H1 (cell line): ENCODE measurements at regions not wholly inside any gene's neighbourhood (a gene's known extent, or its start where the extent isn't known, plus 50 kb on each side); places are given as distances from the start of the nearest gene placed in this dataset.

Source experiments
- CTCF ChIP-seq, 3 experiments: IDR thresholded peaks; 1 replicate in 2 of 3; 2 replicates in 1 of 3; pipeline versions ENCODE4 v1.5.1 to v1.6.1; 2011; ENCODE audit warnings: low read length in 3 of 3, mild to moderate bottlenecking in 3 of 3, inconsistent platforms in 2 of 3, low read depth in 1 of 3, moderate library complexity in 1 of 3; ENCODE audit not compliant: insufficient read depth in 1 of 3; ENCODE audit errors: control extremely low read depth in 1 of 3
- EGR1 ChIP-seq: IDR thresholded peaks from 2 replicates; pipeline ENCODE4 v1.6.1; 2011; ENCODE audit warnings: low read depth, low read length, borderline replicate concordance
- GABPA ChIP-seq: IDR thresholded peaks from 2 replicates; pipeline ENCODE4 v1.6.1; 2011; ENCODE audit warnings: mild to moderate bottlenecking, low read length, moderate library complexity, borderline replicate concordance; ENCODE audit not compliant: insufficient read depth
- KDM5A ChIP-seq: fragments of 200-600 bp; IDR thresholded peaks from 2 replicates; pipeline ENCODE4 v1.7.1; 2012; ENCODE audit warnings: mild to moderate bottlenecking, low read length, inconsistent platforms, mixed read lengths
- RBBP5 ChIP-seq: IDR thresholded peaks from 2 replicates; pipeline ENCODE4 v1.7.1; 2012; ENCODE audit warnings: low read depth, mild to moderate bottlenecking, inconsistent platforms, low read length, moderate library complexity, borderline replicate concordance

DNA sequence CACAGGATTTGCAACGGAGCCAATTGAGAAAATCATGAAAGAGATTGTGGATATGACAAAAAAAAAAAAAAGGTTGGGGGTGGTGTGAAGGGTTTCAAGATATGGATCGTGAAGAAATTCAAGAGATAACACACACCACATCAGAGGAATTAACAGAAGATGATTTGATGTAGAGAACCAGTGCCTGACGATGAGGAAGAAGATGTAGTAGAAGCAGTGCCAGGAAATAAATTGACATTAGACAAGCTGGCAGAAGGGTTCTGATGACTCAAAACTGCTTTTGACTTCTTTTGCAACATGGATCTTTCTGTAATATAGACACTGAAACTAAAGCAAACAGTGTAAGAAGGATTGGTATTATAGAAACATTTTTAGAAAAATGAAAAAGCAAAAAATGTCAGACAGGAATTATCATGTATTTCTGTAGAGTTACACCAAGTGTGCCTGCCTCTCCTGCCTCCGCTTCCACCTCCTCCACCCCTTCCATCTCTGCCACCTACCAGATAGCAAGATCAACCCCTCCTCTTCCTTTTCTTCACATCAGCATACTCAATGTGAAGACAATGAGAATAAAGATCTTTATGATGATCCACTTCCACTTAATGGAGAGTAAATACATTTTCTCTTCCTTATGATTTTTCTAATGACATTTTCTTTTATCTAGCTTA lies 127.5 kb upstream of the OTUD4 start:
- TF ChIP-seq KDM5A (no peak), RBBP5 (no peak), CTCF (IDR thresholded peaks at IDR 0.05; ENCODE audit: control extremely low read depth in 1 of 3, insufficient read depth in 1 of 3, low read depth in 1 of 3, low read length in 3 of 3) (no peak), GABPA (no peak), EGR1 (no peak)
